AG09309 (cell line): ENCODE measurements at regions not wholly inside any gene's neighbourhood (a gene's known extent, or its start where the extent isn't known, plus 50 kb on each side); places are given as distances from the start of the nearest gene placed in this dataset.

Experiments
- DNase-seq: peaks from one replicate; pipeline ENCODE4 v3.0.0-alpha.2; 2010; ENCODE audit warnings: low read depth
- H3K4me3 ChIP-seq: 2 replicates; pipeline ENCODE4 v1.5.1; 2011; ENCODE audit warnings: mild to moderate bottlenecking, low read depth, low read length, moderate library complexity; ENCODE audit not compliant: control insufficient read depth
- CTCF ChIP-seq: IDR thresholded peaks from 2 replicates; pipeline ENCODE4 v1.5.1; 2011; ENCODE audit warnings: mild to moderate bottlenecking, low read depth, low read length, inconsistent platforms; ENCODE audit not compliant: insufficient read depth, control insufficient read depth; ENCODE audit errors: missing control alignments

DNA sequence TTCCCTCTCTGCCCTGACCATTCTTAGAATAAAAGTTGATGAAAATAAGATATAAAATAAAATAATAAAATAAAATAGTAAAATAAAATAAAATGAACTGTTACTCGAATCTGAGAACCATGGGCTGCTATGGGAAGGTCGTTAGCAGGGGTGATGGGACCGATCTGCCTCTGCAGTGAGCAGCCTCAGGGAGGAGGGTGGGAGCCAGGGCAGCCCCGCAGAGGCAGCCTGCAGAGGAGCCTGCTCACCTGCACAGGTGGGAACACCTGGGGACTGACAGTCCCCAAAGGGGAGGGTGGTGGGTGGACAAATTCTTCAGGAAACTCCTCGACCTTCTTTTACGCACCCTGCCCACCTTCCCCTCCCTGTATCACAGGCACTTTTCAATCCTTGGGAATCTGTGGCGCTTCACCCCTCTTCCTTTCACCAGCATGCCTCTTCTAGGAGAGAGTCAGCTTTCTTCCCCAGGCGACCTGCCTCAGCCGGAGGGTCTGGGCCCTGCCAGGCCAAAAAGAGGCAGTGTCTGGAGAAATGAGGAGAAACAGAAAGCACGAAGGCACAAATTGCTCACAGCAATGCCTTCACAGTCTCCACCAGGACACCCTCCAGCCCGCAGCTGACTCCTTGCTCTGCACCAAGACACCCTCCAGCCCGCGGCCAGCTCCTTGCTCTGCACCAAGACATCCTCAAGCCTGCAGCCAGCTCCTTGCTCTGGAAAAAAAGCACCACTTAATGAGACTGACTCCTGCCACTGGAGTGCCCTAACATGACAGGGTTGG lies 368.4 kb upstream of the SHH start:
- no peak for TF ChIP-seq CTCF

GRCh38 chr7:156179872-156180390 lies 367.7 kb upstream of the SHH start:
- H3K4me3 ChIP-seq = no peak overlapping the region
- no peak for DNase-seq
- TF ChIP-seq CTCF = no peak

More for the DNA sequence above, 368.4 kb upstream of the SHH start:
- no peak overlapping the region for H3K4me3 ChIP-seq
- no peak for DNase-seq

DNA sequence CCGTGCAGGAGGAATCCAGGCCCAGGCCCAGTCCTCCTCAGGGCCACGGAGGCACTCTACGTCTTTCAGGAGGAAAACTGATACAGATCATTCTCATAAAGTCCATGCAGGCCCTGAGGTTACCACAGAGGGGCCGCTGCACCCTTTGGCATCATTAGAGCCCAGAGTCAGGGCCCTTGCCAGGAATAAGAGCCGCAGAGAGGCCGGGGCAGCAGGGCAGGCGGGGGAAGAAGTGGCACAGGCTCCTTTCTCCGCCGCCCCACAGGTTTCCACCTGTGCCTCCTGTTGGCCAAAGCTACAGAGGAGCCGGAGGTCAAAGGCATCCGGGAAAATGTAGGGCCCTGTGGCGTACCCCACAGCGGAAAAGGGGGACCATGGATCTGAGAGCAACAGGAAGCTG lies 366.6 kb upstream of the SHH start:
- H3K4me3 ChIP-seq = no peak overlapping the region
- TF ChIP-seq CTCF = no peak
- DNase-seq = no peak

DNA sequence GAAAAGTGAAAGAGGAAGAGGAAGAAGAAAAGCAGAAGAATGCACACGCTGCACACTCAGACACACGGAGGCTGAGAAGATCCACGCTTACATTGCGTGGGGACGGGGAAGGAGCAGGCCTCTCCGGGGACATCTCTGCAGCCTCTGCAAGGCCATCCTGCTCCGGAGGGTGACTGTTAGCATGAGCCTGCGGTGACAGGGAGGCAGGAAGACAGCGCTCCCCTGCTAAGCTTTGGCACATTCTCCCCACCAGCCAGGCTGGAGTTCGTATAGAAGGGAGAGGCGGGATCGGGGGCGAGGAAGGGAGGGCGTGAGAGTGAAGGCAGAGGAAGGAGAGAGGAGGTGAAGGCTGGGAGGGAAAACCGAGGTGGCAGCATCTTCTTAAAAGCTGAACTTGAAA lies 366.0 kb upstream of the SHH start:
- no peak for TF ChIP-seq CTCF
- H3K4me3 ChIP-seq = no peak overlapping the region
- DNase-seq = no peak

DNA sequence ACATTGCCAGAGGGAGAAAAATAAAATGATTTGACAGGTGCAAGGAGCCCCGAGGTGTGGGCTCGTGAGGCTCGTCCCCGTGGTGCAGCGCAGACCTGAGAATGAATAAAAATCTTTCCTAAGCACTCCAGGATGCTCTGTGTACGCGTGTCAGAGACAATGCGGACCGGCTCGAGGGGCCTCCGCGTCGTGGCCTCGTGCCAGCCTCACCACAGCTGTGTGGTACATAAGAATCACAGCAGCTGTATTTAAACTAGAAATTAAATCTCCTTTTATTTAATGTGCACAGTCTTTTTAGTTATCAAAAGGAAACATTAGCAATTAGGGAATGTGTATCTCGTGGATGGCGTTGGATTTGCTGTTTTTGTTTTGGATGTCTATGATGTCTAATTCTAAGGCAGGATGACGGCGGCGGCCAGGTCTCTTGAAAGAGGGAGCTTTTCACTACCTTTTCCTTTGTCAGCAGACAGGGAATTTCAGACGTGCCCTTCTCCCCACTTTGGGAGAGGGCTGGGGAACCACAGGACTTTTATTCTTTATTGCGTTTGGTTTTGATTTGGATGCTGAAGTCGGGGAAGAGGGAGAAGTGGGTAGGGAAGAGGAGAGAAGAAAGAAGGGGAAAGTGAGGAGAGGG lies 365.3 kb upstream of the SHH start:
- no peak for DNase-seq
- TF ChIP-seq CTCF = no peak
- H3K4me3 ChIP-seq = no peak overlapping the region

DNA sequence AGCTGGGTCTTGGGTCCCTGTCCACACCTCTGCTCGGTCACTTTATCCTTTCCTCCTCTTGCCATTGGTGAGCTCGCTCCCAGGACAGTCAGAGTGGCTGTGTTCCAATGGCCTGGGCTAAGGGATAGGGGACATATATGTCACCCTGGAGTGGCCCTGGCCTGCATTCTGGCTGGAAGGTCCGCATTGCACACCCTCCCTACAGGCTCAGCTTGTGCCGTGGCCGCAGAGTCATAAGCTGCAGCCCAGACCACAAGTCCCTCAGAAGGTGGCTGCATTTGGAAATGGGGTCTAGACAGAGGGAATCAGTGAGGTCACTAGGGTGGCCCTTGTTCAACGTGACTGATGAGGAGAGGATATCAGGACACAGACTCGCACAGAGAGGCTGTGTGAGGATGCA lies 363.8 kb upstream of the SHH start:
- no peak for TF ChIP-seq CTCF
- no peak for DNase-seq

More for the DNA sequence above, 363.8 kb upstream of the SHH start:
- no peak overlapping the region for H3K4me3 ChIP-seq
